CD1c-positive myeloid dendritic cell (primary cell): ENCODE measurements at regions not wholly inside any gene's neighbourhood (a gene's known extent, or its start where the extent isn't known, plus 50 kb on each side); places are given as distances from the start of the nearest gene placed in this dataset.
"Not testable (repeated sequence)": the region's sequence is repeated elsewhere in the genome, so short reads cannot be mapped to it uniquely, and the experiment has no call there.

Experiments
- DNase-seq: peaks from one replicate; pipeline ENCODE4 v3.0.0-alpha.2; 2016; ENCODE audit errors: extremely low spot score

- DNase-seq: no peak
Measured at GRCh38 chr4:43089730-43090129, 197.2 kb downstream of the GRXCR1 start.

GRCh38 chr4:43103048-43103447, 210.5 kb downstream of the GRXCR1 start:
- no peak for DNase-seq

- no peak for DNase-seq
Measured at GRCh38 chr4:43112139-43112538, 219.6 kb downstream of the GRXCR1 start.

DNA sequence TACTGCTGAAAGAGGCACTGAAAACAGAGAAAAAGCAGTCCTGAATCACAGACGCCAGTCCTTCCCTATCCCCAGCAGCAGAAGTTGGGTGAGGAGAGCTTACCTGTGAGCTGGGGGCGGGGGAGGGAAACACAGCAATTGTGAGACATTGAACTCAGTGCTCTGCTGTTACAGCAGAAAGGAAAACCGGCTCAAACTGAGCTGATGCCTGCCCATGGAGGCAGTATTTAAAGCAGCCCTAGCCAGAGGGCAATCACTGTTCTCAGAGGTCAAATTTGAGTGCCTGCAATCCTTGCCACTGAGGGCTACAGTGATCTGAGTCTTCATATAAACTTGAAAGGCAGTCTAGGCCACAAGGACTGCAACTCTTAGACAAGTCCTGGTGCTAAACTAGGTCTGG, 220.7 kb downstream of the GRXCR1 start:
- no peak for DNase-seq

DNA sequence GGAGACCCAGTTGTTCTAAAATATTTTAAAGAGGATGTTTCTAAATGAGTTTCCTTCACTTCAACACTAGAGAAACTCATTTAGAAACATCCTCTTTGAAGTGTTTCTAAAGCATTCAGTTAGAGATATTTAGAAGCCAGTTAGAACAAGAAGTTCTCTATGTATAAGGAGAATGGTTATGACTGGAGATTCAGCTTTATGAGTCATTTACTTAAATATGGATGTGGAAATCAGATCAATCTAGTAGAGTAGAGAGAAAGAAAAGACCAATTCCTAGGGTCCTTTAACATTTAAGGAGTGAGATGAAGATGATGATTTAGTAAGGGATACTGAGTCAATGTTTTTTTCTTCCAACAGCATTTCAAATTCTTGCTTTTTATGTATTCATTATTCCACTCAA, 234.1 kb downstream of the GRXCR1 start:
- DNase-seq: no peak

- DNase-seq: no peak
Measured at GRCh38 chr4:43130228-43131021, 237.9 kb downstream of the GRXCR1 start.

DNA sequence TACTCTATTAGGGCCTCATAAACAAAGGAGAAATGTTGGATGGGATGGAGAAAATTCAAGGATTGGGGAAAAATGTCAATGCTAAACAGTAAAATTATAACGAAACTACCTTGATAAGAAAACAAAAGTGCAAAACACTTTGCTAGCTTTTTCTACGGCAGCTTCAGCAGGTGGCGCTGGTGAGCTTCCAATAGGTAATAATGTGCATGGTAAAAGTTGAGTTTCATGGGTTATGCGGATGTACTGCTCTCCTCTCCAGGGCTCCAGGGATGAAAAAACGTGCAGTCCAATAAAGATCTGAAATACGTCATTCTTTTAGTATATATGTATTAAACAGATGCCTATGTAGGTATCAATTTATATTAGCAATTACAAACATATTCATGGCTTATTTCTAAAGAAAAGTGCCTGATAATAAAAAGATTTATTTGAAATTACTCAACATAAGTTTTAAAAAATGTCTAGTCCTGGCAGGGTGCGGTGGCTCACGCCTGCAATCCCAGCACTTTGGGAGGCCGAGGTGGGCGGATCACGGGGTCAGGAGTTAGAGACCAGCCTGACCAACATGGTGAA, 239.6 kb downstream of the GRXCR1 start:
- DNase-seq: peak; percentile 17

GRCh38 chr4:43133566-43133965, 241.1 kb downstream of the GRXCR1 start:
- no peak for DNase-seq

GRCh38 chr4:43136752-43137151, 244.2 kb downstream of the GRXCR1 start:
- no peak for DNase-seq

GRCh38 chr4:43146198-43146597, 253.7 kb downstream of the GRXCR1 start:
- DNase-seq: no peak

GRCh38 chr4:43148481-43148880, 256.0 kb downstream of the GRXCR1 start:
- no peak for DNase-seq

DNA sequence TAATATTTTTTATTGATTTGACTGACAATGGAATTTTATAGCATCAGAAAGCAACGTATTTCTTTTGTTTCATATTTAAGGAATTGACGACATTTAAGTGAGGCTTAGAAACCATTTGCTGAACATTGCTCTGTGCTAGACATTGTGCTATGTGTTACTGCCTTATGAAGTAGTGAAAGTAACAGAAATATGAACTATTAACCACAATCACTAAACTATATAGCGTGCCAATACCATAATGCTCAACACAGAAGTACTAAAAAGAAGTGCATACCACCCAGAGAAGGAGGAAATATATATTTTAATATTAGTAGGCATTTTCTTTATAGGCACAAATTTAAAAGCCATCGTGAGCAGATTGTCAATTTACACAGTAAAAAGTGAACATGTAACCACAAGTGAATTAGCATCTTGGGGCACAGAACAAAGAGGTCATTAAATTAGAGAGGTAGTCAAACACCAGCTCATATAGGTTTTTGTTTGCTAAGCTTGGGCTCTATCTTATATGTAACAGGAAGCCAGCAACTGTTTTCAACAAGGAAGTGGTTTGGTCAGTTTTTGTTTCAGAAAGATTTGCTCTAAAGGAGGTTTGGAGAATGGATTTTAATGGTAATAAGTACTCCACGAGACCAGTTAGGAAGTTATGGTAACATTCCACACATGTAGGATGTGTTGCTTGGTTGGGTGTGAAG, 270.7 kb downstream of the GRXCR1 start:
- no peak for DNase-seq

GRCh38 chr4:43189741-43190140, 297.2 kb downstream of the GRXCR1 start:
- DNase-seq: no peak

GRCh38 chr4:43212576-43212975, 320.1 kb downstream of the GRXCR1 start:
- DNase-seq: not testable (repeated sequence)

DNA sequence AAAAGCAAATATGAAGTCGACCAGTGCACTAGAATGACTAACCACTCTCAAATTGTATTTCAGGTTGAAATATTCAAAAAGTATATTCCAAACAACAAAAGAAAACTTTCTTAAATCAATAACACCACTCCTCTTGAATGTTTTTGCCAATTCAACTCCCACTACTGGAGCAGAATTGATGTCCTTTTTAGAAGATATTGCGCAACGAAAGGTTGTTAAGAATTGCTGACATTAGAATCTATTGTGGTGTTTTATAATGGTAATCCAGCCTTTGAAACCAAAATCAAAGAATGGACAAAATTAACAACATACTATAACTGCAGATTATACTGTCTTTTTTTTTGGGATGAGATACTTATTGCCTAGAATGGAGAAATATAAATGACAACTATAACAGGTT, 331.3 kb downstream of the GRXCR1 start:
- DNase-seq: no peak

DNA sequence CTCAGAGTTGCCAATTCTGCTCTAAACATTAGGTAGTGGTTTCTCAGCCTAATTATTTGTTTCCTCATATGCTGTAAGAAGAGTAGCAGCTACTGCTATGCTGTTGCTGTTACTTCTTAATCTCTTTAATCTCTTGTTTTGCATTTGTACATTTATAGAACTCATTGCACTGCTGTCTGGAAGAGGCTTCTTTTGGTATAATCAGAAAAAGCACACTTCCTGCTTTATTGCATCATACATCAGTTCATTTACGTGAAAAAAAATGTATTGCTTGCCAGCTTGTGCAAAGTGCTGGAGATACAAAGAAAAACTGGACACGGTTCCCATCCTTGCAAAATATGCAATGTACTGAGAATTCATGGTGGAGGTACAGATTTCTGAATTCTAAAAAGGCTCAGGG, 332.0 kb downstream of the GRXCR1 start:
- no peak for DNase-seq

- DNase-seq: no peak
Measured at GRCh38 chr4:43233321-43233720, 340.8 kb downstream of the GRXCR1 start.

DNA sequence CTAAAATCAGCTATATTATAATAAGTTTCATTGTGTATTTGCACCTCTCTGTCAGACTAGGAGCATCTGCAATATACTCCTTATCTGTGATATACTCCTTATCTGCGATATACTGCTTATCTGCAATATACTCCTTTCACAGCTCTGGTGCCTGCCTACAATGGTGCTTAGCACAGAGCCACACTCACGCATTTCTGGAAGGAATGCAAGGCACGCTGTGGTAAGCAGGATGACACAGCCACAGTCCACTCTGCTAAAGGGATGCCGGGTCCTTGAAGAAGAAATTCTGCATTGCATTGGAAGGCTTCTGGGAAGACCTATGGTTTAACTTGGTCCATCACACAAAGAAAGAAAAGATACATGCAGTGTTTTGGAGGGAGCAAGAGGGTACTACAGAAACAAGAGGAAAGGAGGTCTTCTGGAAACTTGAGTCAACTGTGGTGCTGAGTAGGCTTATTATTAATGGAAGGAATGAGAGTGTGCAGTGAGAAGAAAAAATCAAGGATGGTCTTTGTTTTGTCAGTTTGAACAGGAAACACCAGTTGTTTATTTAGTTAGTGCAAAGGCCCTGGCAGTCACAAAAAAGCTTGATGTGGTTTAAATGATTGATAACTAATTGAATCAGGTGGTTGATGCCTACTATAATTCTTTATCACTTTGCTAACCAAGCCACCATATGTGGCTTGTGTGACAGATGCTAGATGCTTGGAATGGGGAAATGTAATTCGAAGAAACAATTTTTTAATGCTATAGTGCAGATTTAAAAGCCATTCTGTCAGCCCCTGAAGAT, 342.3 kb downstream of the GRXCR1 start:
- no peak for DNase-seq

GRCh38 chr4:43238008-43238407, 345.5 kb downstream of the GRXCR1 start:
- no peak for DNase-seq

DNA sequence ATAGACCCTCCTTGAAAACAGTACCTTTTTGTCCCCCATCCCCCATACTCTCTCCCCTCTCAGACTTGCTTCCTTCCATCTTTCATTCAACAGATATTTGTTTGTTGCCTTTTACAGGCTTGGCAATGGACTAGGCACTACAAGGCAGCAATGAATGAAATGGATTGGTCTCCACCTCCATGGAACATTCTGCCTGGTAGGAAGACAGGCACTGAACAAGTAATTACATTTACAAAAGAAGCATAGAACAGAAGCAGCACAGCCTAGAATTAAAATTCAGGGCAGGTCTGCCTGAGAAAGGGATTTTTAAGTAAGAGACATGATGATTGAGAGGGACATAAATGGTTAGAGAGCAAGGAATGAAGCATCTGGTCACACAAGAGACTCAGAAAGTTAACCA, 346.1 kb downstream of the GRXCR1 start:
- DNase-seq: no peak

DNA sequence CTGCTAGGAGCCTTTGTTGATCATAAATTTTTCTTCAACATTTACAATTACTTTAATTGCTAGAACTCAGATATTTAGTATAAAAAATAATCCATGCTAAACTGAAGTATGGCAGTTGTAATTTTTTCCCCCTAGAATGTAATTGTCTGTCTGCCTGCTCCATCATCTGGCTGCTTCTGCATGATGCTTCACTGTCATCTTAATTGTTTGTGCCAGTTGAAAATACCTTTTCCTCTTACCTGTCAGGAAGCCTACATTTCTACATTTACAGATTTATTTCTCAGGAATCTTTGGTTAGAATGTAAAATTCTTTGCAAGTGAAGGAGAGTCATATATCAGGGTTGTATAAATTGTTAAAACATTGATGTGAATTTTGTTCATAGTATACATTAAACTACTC, 348.6 kb downstream of the GRXCR1 start:
- no peak for DNase-seq

DNA sequence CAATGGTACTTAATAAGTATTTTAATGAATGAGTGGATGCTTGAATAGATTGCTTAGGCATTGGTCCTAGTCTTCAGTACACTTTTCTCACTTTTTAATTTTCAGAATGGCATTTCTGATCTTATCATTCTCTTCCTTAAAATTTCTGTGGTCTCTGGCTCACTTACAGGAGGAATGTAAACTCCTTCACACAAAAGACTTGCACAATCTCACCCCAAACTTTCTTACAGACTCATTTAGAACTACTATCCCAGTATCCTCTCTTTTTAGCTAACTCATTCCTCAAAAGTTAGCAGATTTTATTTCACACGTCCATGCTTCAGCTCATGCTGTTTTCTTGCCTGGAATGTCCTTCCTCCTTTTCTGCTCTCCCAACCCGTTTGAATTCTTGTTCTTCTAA, 350.1 kb downstream of the GRXCR1 start:
- no peak for DNase-seq
